ENCODE measurements at regions not wholly inside any gene's neighbourhood (a gene's known extent, or its start where the extent isn't known, plus 50 kb on each side); places are given as distances from the start of the nearest gene placed in this dataset.

GRCh38 chr7:41028580-41028979 lies 674.3 kb downstream of the INHBA start:
- H3K4me3 ChIP-seq (ENCODE audit: low read depth, low read length): no peak overlapping the region
- DNase-seq (ENCODE audit: low read depth): no peak
- TF ChIP-seq, protein P1, sequence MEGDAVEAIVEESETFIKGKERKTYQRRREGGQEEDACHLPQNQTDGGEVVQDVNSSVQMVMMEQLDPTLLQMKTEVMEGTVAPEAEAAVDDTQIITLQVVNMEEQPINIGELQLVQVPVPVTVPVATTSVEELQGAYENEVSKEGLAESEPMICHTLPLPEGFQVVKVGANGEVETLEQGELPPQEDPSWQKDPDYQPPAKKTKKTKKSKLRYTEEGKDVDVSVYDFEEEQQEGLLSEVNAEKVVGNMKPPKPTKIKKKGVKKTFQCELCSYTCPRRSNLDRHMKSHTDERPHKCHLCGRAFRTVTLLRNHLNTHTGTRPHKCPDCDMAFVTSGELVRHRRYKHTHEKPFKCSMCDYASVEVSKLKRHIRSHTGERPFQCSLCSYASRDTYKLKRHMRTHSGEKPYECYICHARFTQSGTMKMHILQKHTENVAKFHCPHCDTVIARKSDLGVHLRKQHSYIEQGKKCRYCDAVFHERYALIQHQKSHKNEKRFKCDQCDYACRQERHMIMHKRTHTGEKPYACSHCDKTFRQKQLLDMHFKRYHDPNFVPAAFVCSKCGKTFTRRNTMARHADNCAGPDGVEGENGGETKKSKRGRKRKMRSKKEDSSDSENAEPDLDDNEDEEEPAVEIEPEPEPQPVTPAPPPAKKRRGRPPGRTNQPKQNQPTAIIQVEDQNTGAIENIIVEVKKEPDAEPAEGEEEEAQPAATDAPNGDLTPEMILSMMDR (IDR thresholded peaks at IDR 0.05; ENCODE audit: low read depth, low read length): no peak
- TF ChIP-seq MAX (IDR thresholded peaks at IDR 0.05; ENCODE audit: low read depth, low read length) (no peak), MYC (IDR thresholded peaks at IDR 0.05; ENCODE audit: low read depth, low read length) (no peak), POLR2A (IDR thresholded peaks at IDR 0.05; ENCODE audit: extremely low read depth, insufficient read length) (no peak)

DNA sequence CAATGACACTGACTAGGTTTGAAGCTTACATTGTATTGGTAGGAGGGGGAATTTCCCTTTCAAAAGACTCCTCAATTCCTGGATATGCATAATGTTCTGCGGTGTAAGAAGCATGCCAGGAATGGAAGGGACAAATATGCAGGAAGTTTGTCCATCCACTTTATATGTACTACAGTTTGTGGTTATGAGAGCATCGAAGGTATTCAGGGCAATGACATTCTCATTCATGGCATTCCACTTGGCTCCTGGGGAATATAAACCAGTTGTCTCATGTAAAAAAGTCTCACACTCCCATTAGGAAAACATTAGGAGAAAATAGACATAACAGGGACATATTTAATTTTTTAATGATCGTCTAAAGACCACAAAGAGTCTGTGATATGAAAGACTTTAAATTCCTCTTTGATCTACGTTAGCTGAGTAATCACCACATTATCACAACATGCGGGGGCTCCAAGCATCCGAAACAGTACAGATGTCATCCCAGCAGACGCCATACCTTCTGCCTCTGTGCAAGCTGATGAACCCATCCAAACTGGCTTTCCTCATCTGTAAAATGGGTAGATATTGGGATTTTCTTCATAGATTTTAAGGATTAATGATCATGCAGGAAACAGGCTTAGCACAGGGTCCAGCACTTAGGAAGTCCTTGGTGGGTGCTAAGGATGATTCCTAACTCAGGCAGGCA lies 675.3 kb downstream of the INHBA start:
- DNase-seq (ENCODE audit: low read depth): no peak

DNA sequence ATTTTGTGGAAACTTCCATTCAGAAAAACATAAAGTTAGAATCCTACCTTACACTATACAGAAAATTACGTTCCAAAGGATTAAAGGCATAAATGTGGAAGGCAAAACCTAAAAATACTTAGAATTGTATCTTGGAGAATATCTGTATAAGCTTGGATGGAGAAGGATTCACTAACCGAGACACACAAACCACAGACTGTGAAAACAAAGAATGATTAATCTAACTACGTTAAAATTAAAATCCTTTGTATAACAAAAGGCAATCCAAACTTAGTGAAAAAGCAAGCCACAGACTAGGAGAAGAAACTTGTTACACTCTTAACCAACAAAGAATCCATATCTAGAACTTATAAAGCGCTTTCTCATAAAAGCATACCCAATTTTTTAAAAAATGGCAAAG lies 678.8 kb downstream of the INHBA start:
- TF ChIP-seq MAX (IDR thresholded peaks at IDR 0.05; ENCODE audit: low read depth, low read length) (no peak), MYC (IDR thresholded peaks at IDR 0.05; ENCODE audit: low read depth, low read length) (no peak), POLR2A (IDR thresholded peaks at IDR 0.05; ENCODE audit: extremely low read depth, insufficient read length) (no peak)
- TF ChIP-seq, protein P1 (IDR thresholded peaks at IDR 0.05; ENCODE audit: low read depth, low read length): no peak
- no peak for DNase-seq (ENCODE audit: low read depth)
- no peak overlapping the region for H3K4me3 ChIP-seq (ENCODE audit: low read depth, low read length)

More for the DNA sequence above, 675.3 kb downstream of the INHBA start:
- TF ChIP-seq MAX (IDR thresholded peaks at IDR 0.05; ENCODE audit: low read depth, low read length) (no peak), POLR2A (IDR thresholded peaks at IDR 0.05; ENCODE audit: extremely low read depth, insufficient read length) (no peak), MYC (IDR thresholded peaks at IDR 0.05; ENCODE audit: low read depth, low read length) (no peak)
- TF ChIP-seq, protein P1 (IDR thresholded peaks at IDR 0.05; ENCODE audit: low read depth, low read length): no peak
- no peak overlapping the region for H3K4me3 ChIP-seq (ENCODE audit: low read depth, low read length)

- no peak overlapping the region for H3K4me3 ChIP-seq (ENCODE audit: low read depth, low read length)
- TF ChIP-seq POLR2A (IDR thresholded peaks at IDR 0.05; ENCODE audit: extremely low read depth, insufficient read length): no peak
- no peak for TF ChIP-seq MAX (IDR thresholded peaks at IDR 0.05; ENCODE audit: low read depth, low read length)
- TF ChIP-seq, protein P1 (IDR thresholded peaks at IDR 0.05; ENCODE audit: low read depth, low read length): no peak
- TF ChIP-seq MYC (IDR thresholded peaks at IDR 0.05; ENCODE audit: low read depth, low read length): no peak
- DNase-seq (ENCODE audit: low read depth): no peak
Measured at GRCh38 chr7:41020056-41020455, 682.8 kb downstream of the INHBA start.

DNA sequence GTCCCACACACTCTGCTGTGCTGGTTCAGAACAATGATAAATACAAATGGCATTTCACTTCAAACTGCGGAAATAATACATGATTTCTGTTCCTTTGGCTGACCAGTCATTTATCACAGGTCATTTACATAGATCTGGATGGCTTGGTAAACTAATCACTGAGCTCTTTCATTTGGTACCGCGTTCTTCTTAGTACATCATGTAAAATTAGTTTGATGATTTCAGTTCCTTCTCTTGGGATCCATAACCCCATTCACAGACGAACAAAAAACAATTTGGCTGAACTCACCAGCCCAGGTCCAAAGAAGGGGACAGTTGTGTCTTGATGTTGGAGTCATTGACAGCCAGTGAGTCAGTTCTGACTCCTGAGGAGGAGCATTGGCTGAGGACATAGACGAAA lies 689.8 kb downstream of the INHBA start:
- H3K4me3 ChIP-seq (ENCODE audit: low read depth, low read length): no peak overlapping the region
- no peak for DNase-seq (ENCODE audit: low read depth)
- TF ChIP-seq POLR2A (IDR thresholded peaks at IDR 0.05; ENCODE audit: extremely low read depth, insufficient read length) (no peak), MAX (IDR thresholded peaks at IDR 0.05; ENCODE audit: low read depth, low read length) (no peak), MYC (IDR thresholded peaks at IDR 0.05; ENCODE audit: low read depth, low read length) (no peak)
- TF ChIP-seq, protein P1 (IDR thresholded peaks at IDR 0.05; ENCODE audit: low read depth, low read length): no peak
